IMR-90 (cell line): ENCODE measurements at regions not wholly inside any gene's neighbourhood (a gene's known extent, or its start where the extent isn't known, plus 50 kb on each side); places are given as distances from the start of the nearest gene placed in this dataset.

ENCODE experiments used
- ATAC-seq: fragments of 200-7000 bp; cut with Tn5 transposase; 2 replicates; pipeline ENCODE4 v1.9.1; 2020; ENCODE audit warnings: low read depth, mild to moderate bottlenecking, moderate library complexity
- BruUV-seq: library from RNA; stranded (reverse); fragments of 400-500 nt; replicated peaks from 2 replicates; lab custom pipeline; 2021; lab: Mats Ljungman, UMichigan
- CTCF ChIA-PET: fragments of 300-600 bp; formaldehyde crosslinking; extraction: SDS; loops from one replicate; lab custom pipeline; 2021; ENCODE audit warnings: antibody characterized with exemption; lab: Yijun Ruan, JAX
- POLR2A ChIA-PET: fragments of 300-600 bp; sonication (Branson Sonifier 250); formaldehyde crosslinking; loops from one replicate; lab custom pipeline; 2022; ENCODE audit warnings: antibody characterized with exemption; ENCODE audit not compliant: unreplicated experiment; lab: Charles Lee
- DNase-seq: peaks from one replicate; pipeline ENCODE4 v3.0.0; 2013
- H2AFZ ChIP-seq: replicated peaks from 2 replicates; pipeline ENCODE3; 2013; ENCODE audit warnings: low read length, mild to moderate bottlenecking; ENCODE audit not compliant: poor library complexity
- H2AK5ac ChIP-seq: 2 replicates; pipeline ENCODE4 v1.6.1; 2013; ENCODE audit warnings: low read depth, low read length, inconsistent platforms
- H2AK9ac ChIP-seq: replicated peaks from 2 replicates; pipeline ENCODE3; 2013; ENCODE audit warnings: mild to moderate bottlenecking, low read depth, low read length, moderate library complexity; ENCODE audit not compliant: poor library complexity
- H2BK120ac ChIP-seq: 2 replicates; pipeline ENCODE4 v1.6.1; 2013; ENCODE audit warnings: low read depth, low read length, inconsistent platforms
- H2BK15ac ChIP-seq: 3 replicates; pipeline ENCODE4 v1.6.1; 2013; ENCODE audit warnings: low read depth, low read length, inconsistent platforms
- H2BK20ac ChIP-seq: 2 replicates; pipeline ENCODE4 v1.6.1; 2013; ENCODE audit warnings: low read depth, mild to moderate bottlenecking, inconsistent platforms, low read length, moderate library complexity
- H2BK5ac ChIP-seq: 2 replicates; pipeline ENCODE4 v1.6.1; 2013; ENCODE audit warnings: mild to moderate bottlenecking, low read depth, low read length, inconsistent platforms; ENCODE audit not compliant: poor library complexity, severe bottlenecking
- H3K14ac ChIP-seq: replicated peaks from 2 replicates; pipeline ENCODE4 v1.6.1; 2013; ENCODE audit warnings: low read depth, low read length, inconsistent platforms
- H3K18ac ChIP-seq: 2 replicates; pipeline ENCODE4 v1.6.1; 2013; ENCODE audit warnings: low read depth, low read length, control low read depth
- H3K23ac ChIP-seq: 2 replicates; pipeline ENCODE4 v1.6.1; 2013; ENCODE audit warnings: low read depth, low read length, inconsistent platforms
- H3K27ac ChIP-seq: 2 replicates; pipeline ENCODE4 v1.5.1; 2013; ENCODE audit warnings: mild to moderate bottlenecking, control low read depth, low read length; ENCODE audit not compliant: insufficient read depth
- H3K27me3 ChIP-seq: 2 replicates; pipeline ENCODE4 v1.6.1; 2013; ENCODE audit warnings: low read length; ENCODE audit not compliant: control insufficient read depth, insufficient read depth
- H3K36me3 ChIP-seq: 2 replicates; pipeline ENCODE4 v1.6.1; 2013; ENCODE audit warnings: low read length, mixed read lengths; ENCODE audit not compliant: control insufficient read depth, insufficient read depth
- H3K4ac ChIP-seq: 2 replicates; pipeline ENCODE4 v1.6.1; 2013; ENCODE audit warnings: low read depth, low read length, inconsistent platforms
- H3K4me1 ChIP-seq: 2 replicates; pipeline ENCODE4 v1.6.1; 2013; ENCODE audit warnings: low read length, mixed read lengths; ENCODE audit not compliant: control insufficient read depth, insufficient read depth
- H3K4me2 ChIP-seq: 2 replicates; pipeline ENCODE4 v1.6.1; 2013; ENCODE audit warnings: low read depth, mild to moderate bottlenecking, control low read depth, low read length, moderate library complexity
- H3K4me3 ChIP-seq: 2 replicates; pipeline ENCODE4 v1.5.1; 2013; ENCODE audit warnings: low read depth, mild to moderate bottlenecking, control low read depth, low read length, moderate library complexity; ENCODE audit not compliant: insufficient read depth
- H3K56ac ChIP-seq: 2 replicates; pipeline ENCODE4 v1.6.1; 2013; ENCODE audit warnings: low read length, inconsistent platforms; ENCODE audit not compliant: insufficient read depth; ENCODE audit errors: extremely low read depth
- H3K79me1 ChIP-seq, 2 experiments: 2 replicates each; pipeline ENCODE4 v1.6.1; 2013; ENCODE audit warnings: low read length in 2 of 2, inconsistent platforms in 1 of 2, low read depth in 1 of 2
- H3K9ac ChIP-seq: 2 replicates; pipeline ENCODE4 v1.6.1; 2013; ENCODE audit warnings: low read depth, low read length, control low read depth
- H3K9me1 ChIP-seq: 2 replicates; pipeline ENCODE4 v1.6.1; 2013; ENCODE audit warnings: low read length, inconsistent platforms; ENCODE audit not compliant: insufficient read depth
- H3K9me3 ChIP-seq: 2 replicates; pipeline ENCODE4 v1.6.1; 2013; ENCODE audit warnings: low read length; ENCODE audit not compliant: control insufficient read depth, insufficient read depth
- H4K20me1 ChIP-seq: 2 replicates; pipeline ENCODE4 v1.6.1; 2013; ENCODE audit warnings: low read length, inconsistent platforms; ENCODE audit not compliant: insufficient read depth
- H4K5ac ChIP-seq: 2 replicates; pipeline ENCODE4 v1.6.1; 2013; ENCODE audit warnings: mild to moderate bottlenecking, low read depth, low read length, control low read depth
- H4K8ac ChIP-seq, 2 experiments: 2 replicates each; pipeline ENCODE4 v1.6.1; 2013; ENCODE audit warnings: low read depth in 2 of 2, low read length in 2 of 2, control low read depth in 1 of 2, inconsistent platforms in 1 of 2
- H4K91ac ChIP-seq: 2 replicates; pipeline ENCODE4 v1.6.1; 2013; ENCODE audit warnings: low read depth, low read length, inconsistent platforms; ENCODE audit not compliant: insufficient read depth
- BHLHE40 ChIP-seq: fragments of 150-350 bp; IDR thresholded peaks from 2 replicates; pipeline ENCODE4 v1.6.1; 2016; ENCODE audit warnings: mild to moderate bottlenecking, low read depth, low read length
- CEBPB ChIP-seq: IDR thresholded peaks from 2 replicates; pipeline ENCODE4 v1.6.1; 2012; ENCODE audit warnings: low read depth, low read length, improper control_type of control experiment
- CHD1 ChIP-seq: IDR thresholded peaks from 2 replicates; pipeline ENCODE4 v1.6.1; 2012; ENCODE audit warnings: low read depth, low read length, improper control_type of control experiment
- ELK1 ChIP-seq: fragments of 150-350 bp; IDR thresholded peaks from 2 replicates; pipeline ENCODE4 v1.6.1; 2016; ENCODE audit warnings: low read depth, mild to moderate bottlenecking, low read length, moderate library complexity, borderline replicate concordance
- MAFK ChIP-seq: IDR thresholded peaks from 2 replicates; pipeline ENCODE4 v1.6.1; 2012; ENCODE audit warnings: low read depth, low read length, improper control_type of control experiment
- MAZ ChIP-seq: IDR thresholded peaks from 2 replicates; pipeline ENCODE4 v1.6.1; 2012; ENCODE audit warnings: low read depth, mild to moderate bottlenecking, low read length, improper control_type of control experiment, moderate library complexity, borderline replicate concordance
- MXI1 ChIP-seq: IDR thresholded peaks from 2 replicates; pipeline ENCODE4 v1.6.1; 2012; ENCODE audit warnings: low read depth, mild to moderate bottlenecking, low read length, moderate library complexity, borderline replicate concordance
- NFE2L2 ChIP-seq: fragments of 150-350 bp; IDR thresholded peaks from 2 replicates; pipeline ENCODE4 v1.6.1; 2016; ENCODE audit warnings: low read depth, mild to moderate bottlenecking, low read length
- POLR2A ChIP-seq: IDR thresholded peaks from 2 replicates; pipeline ENCODE4 v1.6.1; 2012; ENCODE audit warnings: mild to moderate bottlenecking, low read depth, low read length
- RCOR1 ChIP-seq: IDR thresholded peaks from 2 replicates; pipeline ENCODE4 v1.6.1; 2012; ENCODE audit warnings: mild to moderate bottlenecking, low read length, improper control_type of control experiment; ENCODE audit not compliant: insufficient replicate concordance
- RFX5 ChIP-seq: IDR thresholded peaks from 2 replicates; pipeline ENCODE4 v1.8.0; 2012; ENCODE audit warnings: low read depth, mild to moderate bottlenecking, low read length, moderate library complexity
- USF2 ChIP-seq: fragments of 150-350 bp; IDR thresholded peaks from 2 replicates; pipeline ENCODE4 v1.6.1; 2017; ENCODE audit warnings: mild to moderate bottlenecking, antibody characterized with exemption, low read length, low read depth
- WGBS, 2 experiments: methylation state at CpG; one replicate each; pipeline versions ENCODE4 v1.1.5 to v1.1.7; 2013; ENCODE audit warnings: missing lambda C conversion rate in 2 of 2; ENCODE audit not compliant: insufficient read length in 1 of 2; ENCODE audit errors: extremely low coverage in 2 of 2; 5-methylcytosine and 5-hydroxymethylcytosine counted together
- dilution Hi-C: fragments of 300-500 bp; cut with HindIII; formaldehyde crosslinking; loops from one replicate; pipeline ENCODE4 v1.14.3; 2018; ENCODE audit warnings: low sequenced_read_pairs; ENCODE audit not compliant: unreplicated experiment
- in situ Hi-C: fragments of 300-500 bp; cut with MboI; formaldehyde crosslinking; loops from 3 replicates; pipeline ENCODE4 v1.14.3; 2019; ENCODE audit warnings: low sequenced_read_pairs, inconsistent platforms, mixed read lengths
- intact Hi-C: fragments of 100-400 bp; cut with micrococcal nuclease; formaldehyde crosslinking; loops from 2 replicates; pipeline ENCODE4 v1.10.0; 2022

- Histone ChIP-seq H3K4ac (no peak overlapping the region), H4K8ac (peak overlapping the region in 1 of 2 experiments; percentile 43; a peak in 1 of 4 replicates), H2AK5ac (no peak overlapping the region), H2BK15ac (no peak overlapping the region), H2BK20ac (no peak overlapping the region), H3K4me3 (no peak overlapping the region), H3K56ac (no peak overlapping the region), H3K9me3 (no peaks in the 10 kb centered on the region), H3K23ac (no peak overlapping the region), H3K79me1 (no peaks in the 10 kb centered on the region), H4K20me1 (no peaks in the 10 kb centered on the region), H3K4me2 (no peak overlapping the region; the same call in 1 of the 2 replicates), H2BK5ac (no peak overlapping the region), H3K18ac (no peak overlapping the region; the same call in 1 of the 2 replicates), H3K9ac (no peak overlapping the region), H2BK120ac (no peak overlapping the region), H3K36me3 (no peaks in the 10 kb centered on the region), H3K14ac (no peak overlapping the region), H4K5ac (no peak overlapping the region), H3K27ac (no peak overlapping the region), H3K27me3 (no peaks in the 10 kb centered on the region), H2AK9ac (no peak overlapping the region), H2AFZ (no peak overlapping the region), H3K4me1 (no peaks in the 10 kb centered on the region), H3K9me1 (no peaks in the 10 kb centered on the region), H4K91ac (no peak overlapping the region)
- intact Hi-C loops, result no loop called here
- no CpG with 5 or more reads among the region's 2 CpGs for WGBS, 2 experiments
- no peak for DNase-seq
- no TSS peak for BruUV-seq
- dilution Hi-C loops, result no loop called here
- peak; percentile 11; the same call in 1 of the 2 replicates for ATAC-seq
- in situ Hi-C loops, result no loop called here
- ChIA-PET POLR2A (no interaction called here), CTCF (no interaction called here)
- TF ChIP-seq MAZ (no peak), RCOR1 (no peak), USF2 (no peak), NFE2L2 (no peak), RFX5 (no peak), BHLHE40 (no peak), MXI1 (no peak), MAFK (no peak), POLR2A (no peak), CHD1 (no peak), ELK1 (no peak), CEBPB (no peak)
These were observed 441.9 kb upstream of the MGAT4C start for GRCh38 chr12:86697916-86698640.
